ENCODE measurements at regions not wholly inside any gene's neighbourhood (a gene's known extent, or its start where the extent isn't known, plus 50 kb on each side); places are given as distances from the start of the nearest gene placed in this dataset.
A peak's percentile ranks its signal among the peaks of the same experiment; 100 is the strongest.
"Not testable (repeated sequence)": the region's sequence is repeated elsewhere in the genome, so short reads cannot be mapped to it uniquely, and the experiment has no call there.

DNA sequence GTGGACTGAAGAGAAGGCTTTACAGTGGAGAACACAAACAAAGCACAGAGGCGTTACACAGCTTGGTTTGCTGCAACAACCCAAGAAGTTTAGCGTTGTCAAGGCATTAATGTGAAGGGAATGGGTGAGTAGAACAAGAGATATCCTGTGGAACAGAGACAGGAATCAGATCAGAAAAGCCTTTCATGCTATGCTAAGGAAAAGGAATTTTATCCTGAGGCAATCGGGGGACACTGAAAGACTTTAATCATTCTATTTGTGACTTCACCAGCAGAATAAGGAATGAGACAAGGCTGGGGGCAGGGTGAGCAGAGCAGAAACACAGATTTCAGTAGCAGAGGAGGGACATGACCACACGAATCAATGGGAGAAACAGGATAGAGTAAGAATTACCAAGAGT, 600.7 kb downstream of the IRS1 start:
- DNase-seq (ENCODE audit: low spot score) = no peak

DNA sequence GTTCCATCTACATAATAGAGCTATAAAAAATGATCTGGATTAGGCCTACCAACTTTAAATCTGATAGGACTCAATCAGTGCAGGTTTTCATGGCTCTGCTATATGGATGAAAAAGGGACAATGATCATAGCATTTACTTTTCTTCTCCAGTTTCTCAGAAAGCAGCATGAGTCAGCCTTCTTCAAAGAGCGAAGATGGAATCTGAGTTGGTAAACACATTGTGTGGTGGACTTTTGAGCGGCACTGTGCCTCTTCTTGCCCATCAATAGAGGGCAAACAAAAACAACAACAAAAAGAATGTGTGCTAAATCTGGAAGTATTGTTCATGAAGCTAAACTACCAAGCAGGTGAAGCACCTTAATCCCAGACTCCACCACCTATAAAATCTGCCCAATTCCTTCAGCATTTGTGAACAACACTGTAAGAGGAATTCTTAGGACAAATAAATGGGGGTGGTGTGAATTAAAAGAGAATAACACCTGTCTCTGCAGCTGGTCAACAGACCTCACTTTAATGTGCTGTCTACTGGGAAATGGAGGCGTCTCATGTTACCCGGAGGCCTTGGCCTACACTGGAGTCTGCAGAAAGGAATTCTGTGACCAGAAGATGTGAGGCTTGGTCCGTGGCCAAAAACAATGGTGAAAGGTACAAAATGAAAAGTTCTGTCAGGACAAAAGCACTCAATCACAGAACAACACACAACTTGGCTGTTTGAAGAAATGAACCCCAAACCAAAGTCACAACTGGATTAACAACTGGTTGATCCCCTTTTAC, 609.0 kb downstream of the IRS1 start:
- no peak for DNase-seq (ENCODE audit: low spot score)

DNA sequence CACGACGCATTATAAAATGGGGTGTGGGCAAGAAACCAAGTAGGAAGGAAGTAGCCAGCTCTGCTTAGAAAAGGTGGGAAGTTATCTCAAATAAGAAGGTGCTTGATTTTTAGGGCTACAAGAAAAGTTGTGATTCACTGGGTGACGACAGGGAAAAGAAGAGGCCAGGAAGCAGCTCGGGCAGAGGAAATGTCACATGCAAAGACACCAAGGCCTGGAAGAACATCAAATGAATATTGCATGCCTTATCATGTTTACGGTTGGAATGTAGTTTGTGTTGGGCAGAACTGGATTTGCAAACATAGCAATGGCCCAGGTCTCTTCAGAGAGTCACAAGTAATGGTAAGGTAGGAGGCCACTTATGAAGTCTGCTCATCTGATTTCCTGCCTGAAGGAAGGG, 610.6 kb downstream of the IRS1 start:
- DNase-seq (ENCODE audit: low spot score) = no peak

DNA sequence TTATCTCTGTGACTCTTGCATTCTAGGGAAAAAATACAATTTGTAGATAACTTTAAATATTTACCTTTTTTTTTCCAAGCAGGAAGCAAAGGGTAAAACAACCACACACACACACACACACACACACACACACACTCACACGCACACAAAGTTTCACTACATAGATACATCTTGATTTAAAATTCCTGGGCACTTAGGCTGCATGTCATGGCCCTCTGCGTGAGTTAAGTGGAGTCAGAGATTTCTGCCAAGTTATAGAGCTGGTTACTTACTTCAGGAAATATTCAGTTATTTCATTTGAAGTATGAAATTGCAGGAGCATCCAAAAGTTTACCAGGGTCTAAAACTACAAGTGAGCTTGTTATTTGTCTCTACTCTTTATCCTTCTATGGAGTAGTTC, 612.0 kb downstream of the IRS1 start:
- DNase-seq (ENCODE audit: low spot score) = no peak

DNA sequence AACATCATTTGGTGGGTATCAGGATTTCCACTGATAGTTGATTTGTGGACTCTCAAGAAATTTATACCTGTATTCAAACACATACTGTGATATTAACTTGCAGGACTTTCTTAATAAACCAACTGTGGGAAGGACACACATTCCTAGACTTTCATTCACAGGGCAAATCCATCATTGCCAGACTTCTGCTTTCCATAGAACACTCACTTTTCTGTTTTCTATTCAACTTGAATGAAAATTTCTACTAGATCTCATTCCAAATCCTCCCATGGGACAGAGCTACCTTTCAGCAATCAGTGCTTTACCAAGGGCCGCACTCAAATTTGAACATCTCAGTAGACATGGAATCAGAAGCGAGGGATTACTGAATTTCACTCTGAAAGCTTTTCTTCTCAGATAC, 612.5 kb downstream of the IRS1 start:
- no peak for DNase-seq (ENCODE audit: low spot score)

DNA sequence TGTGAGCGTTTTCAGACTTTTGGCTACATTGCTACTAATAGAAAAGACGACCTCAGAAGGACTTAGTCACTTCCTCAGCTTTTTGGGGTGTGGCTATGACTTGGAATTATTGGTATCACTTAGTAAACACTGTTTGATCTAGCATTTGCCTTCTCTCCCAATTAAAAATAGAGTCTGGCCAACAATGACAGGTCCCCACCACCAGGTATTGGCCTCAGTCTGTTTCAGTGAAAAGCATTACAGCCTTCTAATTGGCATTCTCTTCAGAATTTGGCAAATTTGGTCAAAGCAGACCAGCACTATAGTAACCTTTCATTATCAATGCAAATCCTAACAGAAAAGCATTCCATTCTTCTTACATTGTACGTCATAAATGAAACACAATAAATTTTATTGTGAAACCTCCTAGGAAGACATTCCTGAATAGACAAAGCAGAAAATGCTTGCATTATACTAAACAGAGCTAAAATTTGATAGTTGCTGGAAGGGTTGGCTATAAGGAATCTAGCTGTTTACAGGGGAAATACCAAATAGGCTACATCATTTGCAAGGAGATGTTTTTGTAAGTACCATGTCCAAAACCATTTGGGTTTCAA, 613.9 kb downstream of the IRS1 start:
- peak; percentile 73 for DNase-seq (ENCODE audit: low spot score)

DNA sequence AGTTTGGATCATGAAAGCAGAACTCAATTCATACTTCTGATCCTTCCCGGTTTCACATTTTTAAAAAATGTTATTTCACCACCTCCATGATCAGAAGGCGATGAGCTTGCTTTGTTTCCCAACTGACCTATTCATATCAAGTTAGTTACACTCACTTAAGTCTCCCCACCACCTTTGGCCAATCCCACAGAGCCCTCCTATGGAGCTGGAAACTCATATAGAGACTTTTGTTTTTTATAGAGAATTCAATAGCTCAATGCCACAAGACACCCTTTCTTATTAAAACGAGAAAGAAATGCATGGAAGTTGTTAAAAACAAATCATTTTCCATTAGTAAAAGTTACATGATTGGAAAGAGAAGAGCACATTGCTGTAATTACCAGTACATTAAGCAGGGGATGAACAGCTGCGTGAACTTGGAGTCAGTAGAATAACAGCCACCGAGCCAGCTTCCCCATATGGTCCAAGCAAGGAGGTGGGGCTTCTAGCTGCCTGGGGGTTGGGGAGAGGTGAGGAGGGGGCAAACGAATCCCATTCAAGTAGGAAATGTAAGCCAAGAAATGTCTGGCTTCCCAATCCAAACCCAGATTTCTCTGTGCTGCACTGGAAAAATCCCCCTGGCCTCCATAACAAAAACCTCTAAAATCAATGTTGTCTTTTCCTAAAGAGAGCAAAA, 614.5 kb downstream of the IRS1 start:
- no peak for DNase-seq (ENCODE audit: low spot score)

GRCh38 chr2:226184540-226184939, 615.1 kb downstream of the IRS1 start:
- no peak for DNase-seq (ENCODE audit: low spot score)

DNA sequence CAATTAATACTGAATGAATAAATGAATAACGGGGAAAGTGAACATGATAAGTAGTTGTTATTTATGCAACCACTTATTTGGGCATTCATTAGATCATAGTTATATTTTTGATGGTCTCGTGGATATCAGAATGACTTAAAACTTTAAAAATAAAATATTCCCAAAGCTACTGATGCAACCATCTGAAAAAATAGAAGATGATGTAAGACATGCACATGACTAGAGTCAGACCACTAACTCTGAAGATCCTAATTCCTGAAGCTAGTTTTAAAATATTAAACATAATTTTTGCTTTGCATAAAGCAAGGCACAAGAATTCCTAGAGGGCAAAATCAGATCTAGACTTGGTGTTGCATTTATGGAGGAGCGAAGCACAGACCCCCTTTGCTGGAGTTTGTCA, 616.1 kb downstream of the IRS1 start:
- DNase-seq (ENCODE audit: low spot score) = no peak

DNA sequence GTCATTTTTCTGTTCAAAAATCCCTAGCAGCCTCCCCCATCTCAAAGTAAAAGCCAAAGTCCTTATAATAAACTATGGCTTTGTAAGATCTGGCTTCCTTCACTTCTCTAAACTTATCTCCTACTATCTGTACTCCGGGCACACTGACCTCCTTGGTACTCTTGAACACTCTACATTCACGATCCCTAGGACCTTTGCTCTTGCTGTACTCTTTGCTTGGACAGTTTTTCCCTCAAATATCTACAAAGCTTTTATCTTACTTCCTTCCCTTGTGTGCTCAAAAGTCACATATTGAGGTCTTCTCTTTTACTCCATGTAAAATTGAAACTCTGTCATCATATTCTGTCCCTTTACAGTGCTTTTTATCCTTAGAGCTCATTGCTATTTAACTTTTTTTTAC, 616.6 kb downstream of the IRS1 start:
- no peak for DNase-seq (ENCODE audit: low spot score)

- no peak for DNase-seq (ENCODE audit: low spot score)
These were observed 617.7 kb downstream of the IRS1 start for GRCh38 chr2:226181909-226182308.

GRCh38 chr2:226180281-226180884, 619.2 kb downstream of the IRS1 start:
- no peak for DNase-seq (ENCODE audit: low spot score)

- no peak for DNase-seq (ENCODE audit: low spot score)
These were observed 620.6 kb downstream of the IRS1 start for GRCh38 chr2:226179010-226179409.

- no peak for DNase-seq (ENCODE audit: low spot score)
These were observed 623.2 kb downstream of the IRS1 start for GRCh38 chr2:226176283-226176984.

DNA sequence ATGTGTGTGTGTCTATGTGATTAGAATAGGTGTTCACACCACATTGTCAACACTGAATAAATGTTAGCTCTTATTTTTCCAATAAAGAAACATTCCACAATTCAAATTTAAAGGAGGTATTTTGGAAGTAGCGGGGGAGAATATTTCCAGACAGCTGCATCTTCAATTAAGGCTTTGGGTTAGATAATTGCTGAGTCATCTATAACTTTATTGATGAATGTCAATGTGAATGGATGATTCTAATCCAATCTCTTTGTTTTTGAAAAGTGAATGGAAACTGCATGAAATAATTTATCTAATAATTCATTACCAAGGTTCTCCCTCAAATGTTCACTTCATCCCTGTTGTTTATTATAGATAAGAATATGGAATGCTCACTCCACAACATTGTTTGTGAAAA, 625.2 kb downstream of the IRS1 start:
- DNase-seq (ENCODE audit: low spot score) = no peak

DNA sequence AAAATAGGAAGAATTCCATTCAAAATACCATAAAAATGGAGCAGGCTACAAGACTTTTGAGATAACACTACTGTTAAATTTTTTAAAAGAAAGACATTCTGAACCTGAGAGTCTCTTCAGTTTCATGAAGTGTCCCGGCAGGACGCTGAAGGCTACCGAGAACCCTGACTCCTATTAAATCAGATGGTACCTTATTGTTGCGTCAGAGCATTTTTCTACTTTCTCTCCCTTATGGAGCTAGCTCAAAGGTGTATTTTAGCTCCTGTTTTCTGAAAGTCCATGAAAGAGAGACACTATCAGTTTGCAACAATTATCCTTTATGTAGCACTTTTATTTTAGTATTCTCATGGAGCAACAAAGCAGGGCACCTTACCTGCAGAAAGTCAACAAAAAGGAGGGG, 626.7 kb downstream of the IRS1 start:
- DNase-seq (ENCODE audit: low spot score) = no peak

DNA sequence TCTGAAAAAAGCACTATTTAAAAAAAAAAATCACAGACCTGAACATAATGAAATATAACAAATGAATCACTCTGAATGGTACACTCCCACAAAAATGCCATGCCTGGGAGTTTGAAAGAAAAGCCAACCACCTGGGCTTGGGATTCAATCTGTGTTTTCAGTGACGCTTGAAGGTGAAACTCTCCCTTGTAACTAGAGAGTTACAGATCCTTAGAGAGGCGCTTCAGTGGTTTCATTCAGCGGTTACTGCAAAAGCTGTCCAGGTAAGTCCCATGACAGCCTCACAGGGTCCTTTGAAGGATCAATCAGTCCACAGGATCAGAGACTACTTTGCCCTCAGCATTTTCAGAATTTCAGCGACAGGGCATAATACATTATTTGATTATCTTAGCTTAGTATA, 627.3 kb downstream of the IRS1 start:
- DNase-seq (ENCODE audit: low spot score) = no peak

DNA sequence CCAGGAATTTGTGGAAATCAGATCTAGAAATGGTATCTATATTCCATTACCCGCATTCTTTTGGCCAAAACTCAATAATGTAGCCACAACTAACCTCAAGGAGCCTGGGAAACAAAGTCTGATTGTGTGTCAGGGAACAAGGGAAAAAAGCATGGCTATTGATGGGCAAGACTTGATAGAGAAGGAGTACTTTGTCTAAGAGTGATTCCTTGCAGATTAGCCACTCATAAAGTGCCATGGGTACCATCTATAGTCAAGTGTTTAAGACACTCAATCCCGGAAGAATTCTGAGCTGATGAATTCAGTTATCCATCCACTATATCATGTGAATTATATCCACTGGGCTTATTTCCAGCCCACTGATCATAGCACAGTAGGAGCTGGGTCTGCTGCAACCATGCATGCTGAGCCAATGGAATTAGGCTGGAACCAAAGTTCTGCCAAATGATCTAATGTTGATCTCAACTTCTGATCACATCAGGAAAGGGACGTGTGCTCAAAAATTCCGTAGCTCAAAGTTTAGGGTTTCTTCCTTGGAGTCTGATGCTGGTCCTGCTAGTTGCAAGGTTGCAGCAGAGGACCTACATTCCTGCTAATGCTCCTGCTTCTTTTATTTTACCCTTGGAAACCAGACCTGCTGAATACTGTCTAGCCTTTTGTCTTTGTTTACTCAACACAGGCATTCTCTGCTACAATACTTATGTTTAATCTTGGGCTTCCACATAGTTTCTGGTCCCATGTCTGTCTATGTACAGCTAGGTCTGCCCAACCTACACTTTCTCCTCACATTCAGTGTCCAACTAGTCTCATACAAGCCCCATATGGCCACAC, 629.7 kb downstream of the IRS1 start:
- DNase-seq (ENCODE audit: low spot score) = no peak

- DNase-seq (ENCODE audit: low spot score) = no peak
These were observed 631.0 kb downstream of the IRS1 start for GRCh38 chr2:226168496-226169160.

DNA sequence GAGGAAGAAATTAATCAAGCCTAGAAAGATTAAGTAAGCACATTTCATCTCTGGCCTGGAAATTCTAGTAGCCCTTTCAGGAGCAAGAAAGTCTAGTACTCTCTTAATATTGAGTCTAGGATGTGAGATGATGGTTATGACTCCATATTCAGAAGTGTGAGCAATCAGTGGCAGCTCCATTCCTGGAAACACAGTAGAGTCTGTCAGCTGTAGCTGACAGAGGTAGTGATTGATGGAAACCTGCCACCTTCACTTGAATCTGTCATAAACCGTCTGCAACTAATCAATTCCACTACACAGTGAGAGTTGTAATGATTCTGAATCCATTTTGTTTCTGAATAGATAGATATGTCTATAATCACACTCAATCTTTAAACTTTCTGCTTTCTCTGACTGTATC, 635.1 kb downstream of the IRS1 start:
- DNase-seq (ENCODE audit: low spot score) = no peak

GRCh38 chr2:226160617-226161016, 639.0 kb downstream of the IRS1 start:
- not testable (repeated sequence) for DNase-seq (ENCODE audit: low spot score)

Measured in LoVo (cell line).